Keratinocyte (primary cell): ENCODE measurements at regions not wholly inside any gene's neighbourhood (a gene's known extent, or its start where the extent isn't known, plus 50 kb on each side); places are given as distances from the start of the nearest gene placed in this dataset.

Experiments
- DNase-seq: peaks from one replicate; pipeline ENCODE4 v3.0.0-alpha.2; 2011; ENCODE audit warnings: low read depth, missing footprints, low spot score
- FAIRE-seq: peaks from 2 replicates; lab custom pipeline; 2011; peaks lifted over from hg19 to GRCh38; lab: Jason Lieb, UNC
- H2AFZ ChIP-seq: 2 replicates; pipeline ENCODE4 v1.6.0; 2012; ENCODE audit warnings: low read length, control low read depth, inconsistent platforms; ENCODE audit not compliant: control insufficient read depth
- H3K27ac ChIP-seq: 2 replicates; pipeline ENCODE4 v1.5.1; 2011; ENCODE audit warnings: low read length; ENCODE audit not compliant: control insufficient read depth, insufficient read depth
- H3K27me3 ChIP-seq: 3 replicates; pipeline ENCODE4 v1.6.0; 2011; ENCODE audit warnings: low read length; ENCODE audit not compliant: control insufficient read depth, insufficient read depth; ENCODE audit errors: extremely low read depth
- H3K36me3 ChIP-seq, 2 experiments: 2 replicates in 1 of 2; 3 replicates in 1 of 2; pipeline ENCODE4 v1.5.1; 2011; ENCODE audit warnings: low read length in 2 of 2, mild to moderate bottlenecking in 1 of 2; ENCODE audit not compliant: control insufficient read depth in 2 of 2, insufficient read depth in 2 of 2; ENCODE audit errors: extremely low read depth in 1 of 2
- H3K4me1 ChIP-seq: 3 replicates; pipeline ENCODE4 v1.5.1; 2011; ENCODE audit warnings: low read length; ENCODE audit not compliant: control insufficient read depth, insufficient read depth; ENCODE audit errors: extremely low read depth
- H3K4me2 ChIP-seq: 3 replicates; pipeline ENCODE4 v1.6.0; 2011; ENCODE audit warnings: low read depth, low read length; ENCODE audit not compliant: control insufficient read depth, insufficient read depth; ENCODE audit errors: extremely low read depth
- H3K4me3 ChIP-seq, 3 experiments: fragments of 200-600 bp in 1 of 3; sonication (generic) in 1 of 3; 2 replicates in 2 of 3; 3 replicates in 1 of 3; pipeline ENCODE4 v1.5.1; 2011 to 2016; ENCODE audit warnings: low read length in 3 of 3, mild to moderate bottlenecking in 3 of 3, control low read depth in 2 of 3, inconsistent platforms in 1 of 3, low read depth in 1 of 3, mixed read lengths in 1 of 3, mixed run types in 1 of 3, moderate library complexity in 1 of 3; ENCODE audit not compliant: control insufficient read depth in 2 of 3, insufficient read depth in 2 of 3; ENCODE audit errors: extremely low read depth in 1 of 3
- H3K79me2 ChIP-seq: 2 replicates; pipeline ENCODE4 v1.6.0; 2012; ENCODE audit warnings: low read length; ENCODE audit not compliant: control insufficient read depth, insufficient read depth
- H3K9ac ChIP-seq: 3 replicates; pipeline ENCODE4 v1.6.0; 2011; ENCODE audit warnings: low read length; ENCODE audit not compliant: control insufficient read depth, insufficient read depth; ENCODE audit errors: extremely low read depth
- H3K9me1 ChIP-seq: 3 replicates; pipeline ENCODE4 v1.6.0; 2011; ENCODE audit warnings: low read length; ENCODE audit not compliant: control insufficient read depth, insufficient read depth; ENCODE audit errors: extremely low read depth
- H3K9me3 ChIP-seq: 2 replicates; pipeline ENCODE4 v1.5.1; 2012; ENCODE audit warnings: low read depth, low read length; ENCODE audit not compliant: control insufficient read depth
- H4K20me1 ChIP-seq: 3 replicates; pipeline ENCODE4 v1.6.0; 2011; ENCODE audit warnings: low read length; ENCODE audit not compliant: control insufficient read depth, insufficient read depth; ENCODE audit errors: extremely low read depth
- EZH2 ChIP-seq: IDR thresholded peaks from one replicate; pipeline ENCODE4 v1.6.1; 2012; ENCODE audit warnings: inconsistent platforms, mild to moderate bottlenecking, low read length, moderate library complexity
- dilution Hi-C: fragments of 300-500 bp; cut with MboI; formaldehyde crosslinking; loops from one replicate; pipeline ENCODE4 v1.7.0; 2020; ENCODE audit warnings: low sequenced_read_pairs; ENCODE audit not compliant: extremely low pct_ligation_motif_present
- TF ChIP-seq, protein P1 (sequence below), 3 experiments: IDR thresholded peaks in 1 of 3; conservative IDR thresholded peaks in 1 of 3; optimal IDR thresholded peaks in 1 of 3; 2 replicates in 2 of 3; 3 replicates in 1 of 3; pipeline versions ENCODE3 to v1.5.1; 2011; ENCODE audit warnings: low read length in 3 of 3, mild to moderate bottlenecking in 3 of 3, moderate library complexity in 2 of 3, control low read depth in 1 of 3, inconsistent platforms in 1 of 3; ENCODE audit not compliant: insufficient read depth in 2 of 3; ENCODE audit errors: extremely low read depth in 1 of 3

DNA sequence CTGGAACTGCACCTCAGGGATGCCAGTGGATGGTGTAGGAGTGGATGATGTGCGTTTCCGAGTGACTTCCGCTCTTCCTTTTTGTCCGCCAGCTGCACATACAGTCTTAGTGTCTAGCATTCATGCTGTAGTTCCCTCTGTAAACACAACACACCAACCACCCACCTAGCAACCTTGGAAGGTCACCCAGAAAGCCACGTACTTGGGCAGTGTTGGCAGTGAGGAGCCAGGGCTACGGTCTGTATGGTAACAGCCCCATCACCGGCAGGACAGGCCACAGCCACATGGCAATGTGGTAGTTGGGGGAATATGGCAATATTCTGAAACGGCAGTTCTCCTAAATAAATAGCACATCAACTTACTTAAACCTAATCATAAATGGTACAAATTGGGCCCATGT, 613.5 kb upstream of the MGMT start:
- Histone ChIP-seq H3K4me3 (no peak overlapping the region), H3K9me3 (no peaks in the 10 kb centered on the region), H3K27me3 (no peaks in the 10 kb centered on the region), H3K9me1 (no peaks in the 10 kb centered on the region), H3K4me2 (no peak overlapping the region), H4K20me1 (no peaks in the 10 kb centered on the region), H3K27ac (no peak overlapping the region), H3K4me1 (no peaks in the 10 kb centered on the region), H2AFZ (no peak overlapping the region), H3K36me3 (no peaks in the 10 kb centered on the region), H3K9ac (no peak overlapping the region), H3K79me2 (no peaks in the 10 kb centered on the region)
- dilution Hi-C loops = no loop called here
- TF ChIP-seq, protein P1, sequence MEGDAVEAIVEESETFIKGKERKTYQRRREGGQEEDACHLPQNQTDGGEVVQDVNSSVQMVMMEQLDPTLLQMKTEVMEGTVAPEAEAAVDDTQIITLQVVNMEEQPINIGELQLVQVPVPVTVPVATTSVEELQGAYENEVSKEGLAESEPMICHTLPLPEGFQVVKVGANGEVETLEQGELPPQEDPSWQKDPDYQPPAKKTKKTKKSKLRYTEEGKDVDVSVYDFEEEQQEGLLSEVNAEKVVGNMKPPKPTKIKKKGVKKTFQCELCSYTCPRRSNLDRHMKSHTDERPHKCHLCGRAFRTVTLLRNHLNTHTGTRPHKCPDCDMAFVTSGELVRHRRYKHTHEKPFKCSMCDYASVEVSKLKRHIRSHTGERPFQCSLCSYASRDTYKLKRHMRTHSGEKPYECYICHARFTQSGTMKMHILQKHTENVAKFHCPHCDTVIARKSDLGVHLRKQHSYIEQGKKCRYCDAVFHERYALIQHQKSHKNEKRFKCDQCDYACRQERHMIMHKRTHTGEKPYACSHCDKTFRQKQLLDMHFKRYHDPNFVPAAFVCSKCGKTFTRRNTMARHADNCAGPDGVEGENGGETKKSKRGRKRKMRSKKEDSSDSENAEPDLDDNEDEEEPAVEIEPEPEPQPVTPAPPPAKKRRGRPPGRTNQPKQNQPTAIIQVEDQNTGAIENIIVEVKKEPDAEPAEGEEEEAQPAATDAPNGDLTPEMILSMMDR (optimal IDR thresholded peaks at IDR 0.05 in 1 of 3, IDR thresholded peaks at IDR 0.05 in 1 of 3, conservative IDR thresholded peaks at IDR 0.05 in 1 of 3; ENCODE audit: extremely low read depth in 1 of 3, insufficient read depth in 2 of 3, low read length in 3 of 3) = no peak
- no peak for TF ChIP-seq EZH2
- FAIRE-seq (no peak), DNase-seq (no peak)

DNA sequence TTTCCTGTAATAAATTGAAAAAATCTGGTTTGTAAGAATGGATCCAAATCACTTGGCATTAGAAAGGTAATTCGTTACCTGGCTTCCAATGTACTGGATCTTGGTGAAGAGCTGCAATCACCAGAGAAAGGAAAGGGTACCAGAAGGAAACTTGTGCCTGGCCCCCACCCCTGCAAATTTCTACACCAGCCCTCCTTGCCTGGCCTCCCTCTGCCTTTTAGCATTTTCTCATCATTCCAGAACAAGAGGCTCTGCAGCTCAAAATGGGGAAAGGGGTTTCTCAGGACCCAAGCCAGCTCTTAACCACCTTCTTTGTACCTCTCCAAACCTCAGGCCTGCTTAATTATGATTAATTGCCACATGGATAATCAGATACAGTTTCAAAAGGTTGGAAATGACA, 612.8 kb upstream of the MGMT start:
- dilution Hi-C loops = no loop called here
- no peak for DNase-seq

More for the DNA sequence above, 612.8 kb upstream of the MGMT start:
- Histone ChIP-seq H3K9me3 (no peaks in the 10 kb centered on the region), H3K79me2 (no peaks in the 10 kb centered on the region), H3K36me3 (no peaks in the 10 kb centered on the region), H3K4me2 (no peak overlapping the region), H3K4me3 (no peak overlapping the region), H3K27me3 (no peaks in the 10 kb centered on the region), H3K27ac (no peak overlapping the region), H4K20me1 (no peaks in the 10 kb centered on the region), H3K9ac (no peak overlapping the region), H3K4me1 (no peaks in the 10 kb centered on the region), H3K9me1 (no peaks in the 10 kb centered on the region), H2AFZ (no peak overlapping the region)
- no peak for FAIRE-seq
- TF ChIP-seq EZH2 = no peak
- TF ChIP-seq, protein P1 (optimal IDR thresholded peaks at IDR 0.05 in 1 of 3, IDR thresholded peaks at IDR 0.05 in 1 of 3, conservative IDR thresholded peaks at IDR 0.05 in 1 of 3; ENCODE audit: extremely low read depth in 1 of 3, insufficient read depth in 2 of 3, low read length in 3 of 3) = no peak
